Adrenal gland (tissue), 9 donors: ENCODE measurements at regions not wholly inside any gene's neighbourhood (a gene's known extent, or its start where the extent isn't known, plus 50 kb on each side); places are given as distances from the start of the nearest gene placed in this dataset.
A peak's percentile ranks its signal among the peaks of the same experiment; 100 is the strongest.

Experiments
- DNase-seq, 7 donors: peaks; one replicate each; pipeline ENCODE4 v3.0.0-alpha.2; 2019 to 2020
- H3K27ac ChIP-seq, 5 donors: fragments of 200-600 bp; sonication (generic) in 4 of 5; 1 replicate in 3 of 5; 2 replicates in 2 of 5; pipeline versions ENCODE4 v1.5.1 to v1.8.0; 2016 to 2020; ENCODE audit warnings: mild to moderate bottlenecking in 1 of 5
- H3K27me3 ChIP-seq: fragments of 200-600 bp; 2 replicates; pipeline ENCODE4 v1.8.0; 2021
- H3K36me3 ChIP-seq, 2 donors: fragments of 200-600 bp; replicated peaks in 1 of 2; 1 replicate in 1 of 2; 2 replicates in 1 of 2; pipeline versions ENCODE4 v1.5.1 to v1.8.0; 2018 to 2022
- H3K4me1 ChIP-seq, 2 donors: fragments of 200-600 bp; replicated peaks in 1 of 2; 1 replicate in 1 of 2; 2 replicates in 1 of 2; pipeline versions ENCODE4 v1.5.1 to v1.8.0; 2018 to 2021
- H3K4me3 ChIP-seq, 4 donors: fragments of 200-600 bp; sonication (generic) in 3 of 4; one replicate each; pipeline ENCODE4 v1.5.1; 2016 to 2018
- H3K9me3 ChIP-seq, 3 donors: fragments of 200-600 bp; sonication (generic) in 1 of 3; replicated peaks in 1 of 3; 1 replicate in 2 of 3; 2 replicates in 1 of 3; pipeline versions ENCODE4 v1.5.1 to v1.8.0; 2016 to 2021
- POLR2A ChIP-seq, 2 donors: fragments of 450-650 bp; IDR thresholded peaks; one replicate each; pipeline ENCODE4 v1.6.1; 2017; ENCODE audit warnings: antibody characterized with exemption in 2 of 2, mild to moderate bottlenecking in 2 of 2, moderate library complexity in 1 of 2
- WGBS, 4 donors: extraction: QIAGEN DNeasy Blood & Tissue Kit in 2 of 4; methylation state at CpG; one replicate each; pipeline versions ENCODE4 v1.1.5 to v1.1.7; 2013 to 2017; 5-methylcytosine and 5-hydroxymethylcytosine counted together
- intact Hi-C, 2 donors: fragments of 100-400 bp; cut with DNase I; formaldehyde crosslinking; loops; one replicate each; pipeline versions ENCODE4 v1.14.1 to v1.15.0; 2022 to 2023
- TF ChIP-seq, protein P1 (sequence below), 6 experiments: fragments of 450-650 bp in 4 of 6; fragments of 200-600 bp in 2 of 6; sonication (generic) in 1 of 6; IDR thresholded peaks; 1 replicate in 5 of 6; 2 replicates in 1 of 6; pipeline versions ENCODE4 v1.5.1 to v1.8.0; 2016 to 2021; ENCODE audit warnings: antibody characterized with exemption in 6 of 6, mild to moderate bottlenecking in 2 of 6, moderate library complexity in 1 of 6
- donor health status: healthy with polysubstance abuse.
- donor health status: Bipolar disorder and iron deficiency.
- donor health status: DM: yes; HTN: yes; CAD: no.
- donor health status: DM: no; HTN: no; CAD: no.
- donor health status: DM: no; HTN: no; CAD: no.

DNA sequence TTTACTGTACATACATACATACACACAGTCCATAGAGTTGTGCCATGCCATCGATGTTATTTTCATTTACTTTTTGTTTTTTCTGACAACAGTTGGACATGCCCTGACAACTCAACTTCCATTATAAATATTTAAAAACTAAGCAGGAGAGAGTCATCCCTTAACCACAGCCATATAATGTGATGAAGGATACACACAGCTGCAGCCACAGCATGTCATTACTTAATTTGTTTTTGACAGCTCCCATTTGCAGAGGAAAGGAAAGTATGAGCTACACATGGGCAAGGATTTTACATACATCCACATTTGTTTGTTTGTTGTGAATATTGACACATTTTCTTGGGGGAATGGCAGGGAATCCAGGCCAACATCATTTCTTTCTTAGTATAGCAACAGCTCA lies 91.5 kb upstream of the TUT7 start:
- intact Hi-C loops, result no loop called here
- 86 to 98% (median 94%) methylated on average over 1 of the region's 1 CpG for WGBS, 4 donors

DNA sequence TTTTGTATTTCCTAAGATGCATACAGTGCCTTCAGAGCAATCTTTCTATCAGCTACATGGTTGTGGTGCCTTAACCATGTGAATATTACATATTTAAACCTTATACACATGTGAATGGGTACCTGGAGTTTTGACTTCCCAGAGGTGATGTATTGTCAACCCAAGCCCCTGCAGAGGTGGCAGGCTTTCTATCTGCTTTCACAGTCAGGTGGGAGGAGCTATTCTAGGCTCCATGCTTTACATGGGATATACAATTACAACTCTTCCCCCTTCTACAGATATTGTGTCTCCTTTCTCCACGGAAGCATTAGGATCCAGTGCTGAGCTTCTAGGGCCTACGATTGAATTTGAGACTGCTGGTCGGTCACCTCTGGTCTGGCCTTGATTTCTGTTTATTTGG lies 89.8 kb upstream of the TUT7 start:
- WGBS, 4 donors, result 54 to 79% (median 72%) methylated on average over 3 of the region's 3 CpGs
- Histone ChIP-seq H3K4me3 (no peak overlapping the region), H3K9me3 (no peaks in the 10 kb centered on the region), H3K36me3 (no peaks in the 10 kb centered on the region), H3K27me3 (no peaks in the 10 kb centered on the region), H3K4me1 (no peaks in the 10 kb centered on the region), H3K27ac (no peak overlapping the region)
- TF ChIP-seq, protein P1, sequence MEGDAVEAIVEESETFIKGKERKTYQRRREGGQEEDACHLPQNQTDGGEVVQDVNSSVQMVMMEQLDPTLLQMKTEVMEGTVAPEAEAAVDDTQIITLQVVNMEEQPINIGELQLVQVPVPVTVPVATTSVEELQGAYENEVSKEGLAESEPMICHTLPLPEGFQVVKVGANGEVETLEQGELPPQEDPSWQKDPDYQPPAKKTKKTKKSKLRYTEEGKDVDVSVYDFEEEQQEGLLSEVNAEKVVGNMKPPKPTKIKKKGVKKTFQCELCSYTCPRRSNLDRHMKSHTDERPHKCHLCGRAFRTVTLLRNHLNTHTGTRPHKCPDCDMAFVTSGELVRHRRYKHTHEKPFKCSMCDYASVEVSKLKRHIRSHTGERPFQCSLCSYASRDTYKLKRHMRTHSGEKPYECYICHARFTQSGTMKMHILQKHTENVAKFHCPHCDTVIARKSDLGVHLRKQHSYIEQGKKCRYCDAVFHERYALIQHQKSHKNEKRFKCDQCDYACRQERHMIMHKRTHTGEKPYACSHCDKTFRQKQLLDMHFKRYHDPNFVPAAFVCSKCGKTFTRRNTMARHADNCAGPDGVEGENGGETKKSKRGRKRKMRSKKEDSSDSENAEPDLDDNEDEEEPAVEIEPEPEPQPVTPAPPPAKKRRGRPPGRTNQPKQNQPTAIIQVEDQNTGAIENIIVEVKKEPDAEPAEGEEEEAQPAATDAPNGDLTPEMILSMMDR (IDR thresholded peaks at IDR 0.05), result no peak
- no peak for TF ChIP-seq POLR2A (IDR thresholded peaks at IDR 0.05)
- DNase-seq, result no peak
- intact Hi-C loops, result no loop called here

More for the DNA sequence above, 91.5 kb upstream of the TUT7 start:
- Histone ChIP-seq H3K27me3 (no peaks in the 10 kb centered on the region), H3K27ac (no peak overlapping the region), H3K36me3 (no peaks in the 10 kb centered on the region), H3K4me3 (no peak overlapping the region), H3K4me1 (no peaks in the 10 kb centered on the region), H3K9me3 (no peaks in the 10 kb centered on the region)
- TF ChIP-seq POLR2A (IDR thresholded peaks at IDR 0.05), result no peak
- TF ChIP-seq, protein P1 (IDR thresholded peaks at IDR 0.05), result no peak
- DNase-seq, result no peak

DNA sequence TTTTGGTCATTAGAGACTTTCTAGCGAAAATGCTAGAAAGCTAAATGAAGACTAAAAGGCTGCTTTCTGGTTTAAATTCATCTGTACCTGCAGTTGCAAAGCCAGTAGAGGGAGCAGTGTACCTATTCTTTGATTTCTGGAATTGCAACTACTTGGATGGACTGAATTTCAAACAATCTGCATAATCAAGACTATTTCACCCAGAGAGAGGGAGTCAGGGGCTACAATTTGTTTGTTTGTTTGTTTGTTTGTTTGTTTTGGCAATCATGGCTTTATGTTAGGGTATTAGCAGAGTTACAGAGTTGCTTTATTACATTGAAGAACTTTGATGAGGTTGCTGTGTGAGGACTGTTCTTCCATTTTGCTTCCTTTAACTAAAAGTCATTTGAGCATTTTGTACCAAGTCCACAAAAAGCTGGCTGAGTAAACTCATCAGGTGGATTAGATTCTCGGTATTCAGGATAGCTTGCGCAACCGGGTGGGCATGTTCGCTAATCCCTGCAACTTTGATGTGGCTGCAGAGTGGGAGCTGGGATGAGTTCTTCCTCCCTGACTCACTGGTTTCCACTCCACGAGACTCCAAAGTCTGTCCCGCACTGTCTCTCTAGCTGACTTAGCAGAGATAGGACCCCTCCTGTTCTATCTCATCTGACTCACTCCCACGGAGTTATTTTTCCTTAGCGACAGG lies 80.0 kb upstream of the TUT7 start:
- intact Hi-C loops, result loop anchor here in 1 of 2 donors (5.0 kb wide), 1 partner anchor 893 kb away; no protein-coding TSS in a partner anchor
- Histone ChIP-seq H3K27ac (no peak overlapping the region), H3K36me3 (no peaks in the 10 kb centered on the region), H3K4me3 (no peak overlapping the region), H3K9me3 (no peaks in the 10 kb centered on the region), H3K4me1 (no peaks in the 10 kb centered on the region), H3K27me3 (no peaks in the 10 kb centered on the region)
- peak in 1 of 7 donors; percentile 4 for DNase-seq
- 47 to 55% (median 52%) methylated on average over 9 of the region's 9 CpGs for WGBS, 4 donors
- TF ChIP-seq POLR2A (IDR thresholded peaks at IDR 0.05), result no peak
- TF ChIP-seq, protein P1 (IDR thresholded peaks at IDR 0.05), result peak; percentile 67 to 79 (median 74)

DNA sequence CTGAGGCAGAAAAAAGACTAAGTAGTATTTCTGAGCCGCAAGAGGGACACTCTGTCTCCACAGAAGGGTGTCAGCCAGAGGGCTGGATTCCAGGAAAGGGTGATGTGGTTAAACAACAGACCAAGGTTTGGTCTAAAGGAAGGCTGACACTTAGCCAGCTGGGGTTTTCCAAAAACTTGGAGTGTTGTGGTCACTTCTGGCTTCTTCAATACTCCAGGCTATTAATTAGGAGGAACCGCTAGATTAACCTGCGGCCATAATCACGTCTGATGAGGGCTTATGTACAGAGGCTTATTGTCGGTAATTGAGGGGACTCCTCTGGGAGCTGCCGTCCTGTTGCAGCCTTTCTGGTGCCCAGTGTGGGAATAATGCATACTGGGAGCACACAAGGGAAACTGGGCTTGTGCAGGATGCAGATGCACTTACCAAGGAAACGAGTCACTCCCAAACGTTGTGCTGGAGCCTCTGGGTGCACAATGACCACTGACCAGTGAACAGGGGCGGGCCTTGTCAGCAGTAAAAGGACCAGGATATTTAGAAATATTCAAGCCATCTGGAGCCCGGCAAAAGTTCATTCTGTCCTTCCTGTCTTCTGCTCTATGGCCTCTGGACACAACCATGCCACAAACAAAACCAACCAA lies 70.2 kb upstream of the TUT7 start:
- no peak for DNase-seq
- intact Hi-C loops, result no loop called here
- Histone ChIP-seq H3K4me3 (no peak overlapping the region), H3K9me3 (no peaks in the 10 kb centered on the region), H3K27ac (no peak overlapping the region), H3K4me1 (no peaks in the 10 kb centered on the region), H3K27me3 (no peaks in the 10 kb centered on the region), H3K36me3 (no peaks in the 10 kb centered on the region)
- no peak for TF ChIP-seq POLR2A (IDR thresholded peaks at IDR 0.05)
- TF ChIP-seq, protein P1 (IDR thresholded peaks at IDR 0.05), result no peak
- WGBS, 4 donors, result 62 to 81% (median 65%) methylated on average over 10 of the region's 10 CpGs
